ENCODE measurements at regions not wholly inside any gene's neighbourhood (a gene's known extent, or its start where the extent isn't known, plus 50 kb on each side); places are given as distances from the start of the nearest gene placed in this dataset.

GRCh38 chr7:128163473-128163872, 77.6 kb upstream of the LEP start (continued):
- no peak for TF ChIP-seq ATF6 (CRISPR knock-in tag; conservative IDR thresholded peaks at IDR 0.05)
- TF ChIP-seq ZNF816 (CRISPR knock-in tag; IDR thresholded peaks at IDR 0.05; ENCODE audit: borderline replicate concordance), result no peak
- TF ChIP-seq ZFY (CRISPR knock-in tag; IDR thresholded peaks at IDR 0.05), result no peak
- no peak for TF ChIP-seq ZNF850 (CRISPR knock-in tag; conservative IDR thresholded peaks at IDR 0.05)
- no peak for TF ChIP-seq TBX2 (CRISPR knock-in tag; IDR thresholded peaks at IDR 0.05; ENCODE audit: borderline replicate concordance)
- no peak for TF ChIP-seq ZNF274 (CRISPR knock-in tag; IDR thresholded peaks at IDR 0.05)

- ATAC-seq, result no peak
- no peak overlapping the region for H3K4me3 ChIP-seq (replicated peaks in 1 of 3; ENCODE audit: insufficient read depth in 1 of 3, low read depth in 2 of 3, low read length in 3 of 3)
- no TSS peak for BruUV-seq (replicated peaks)
- no peaks in the 10 kb centered on the region for H4K20me1 ChIP-seq (ENCODE audit: insufficient read depth, low read length)
- H3K9ac ChIP-seq (ENCODE audit: insufficient read depth, low read depth, low read length), result no peak overlapping the region
- no peak overlapping the region for H3K4me2 ChIP-seq (ENCODE audit: low read depth, low read length)
- POLR2A ChIA-PET, result no interaction called here
- no peaks in the 10 kb centered on the region for H3K36me3 ChIP-seq (replicated peaks in 1 of 2; ENCODE audit: control insufficient read depth in 1 of 2, insufficient read depth in 2 of 2, low read length in 2 of 2)
- H2AFZ ChIP-seq (ENCODE audit: low read length), result no peak overlapping the region
- no peaks in the 10 kb centered on the region for H3K4me1 ChIP-seq (ENCODE audit: insufficient read depth, low read length)
- no peaks in the 10 kb centered on the region for H3K9me3 ChIP-seq (ENCODE audit: low read length)
- CTCF ChIA-PET (ENCODE audit: low intra/inter-chr PET ratio, low total read pairs), result no interaction called here
- peaks cover 10 to 69% of the 10 kb centered on the region in 2 experiments for H3K27me3 ChIP-seq (ENCODE audit: control insufficient read depth in 1 of 2, insufficient read depth in 2 of 2, low read length in 2 of 2)
- no peak for FAIRE-seq
- no peak for DNase-seq (ENCODE audit: low spot score)
- H3K27ac ChIP-seq (ENCODE audit: extremely low read length, insufficient read depth, low read length), result no peak overlapping the region
- intact Hi-C loops (cut with micrococcal nuclease; ENCODE audit: unreplicated experiment), result no loop called here
- WGBS (ENCODE audit: low lambda C conversion rate), result 10% methylated on average over 4 of the region's 6 CpGs
- in situ Hi-C loops (cut with HindIII; ENCODE audit: extremely low pct_ligation_motif_present, low pct_unique_long_range_greater_than_20kb), result no loop called here
- H3K79me2 ChIP-seq (ENCODE audit: insufficient read depth, low read length), result no peaks in the 10 kb centered on the region
- TF ChIP-seq MED1 (CRISPR knock-in tag; IDR thresholded peaks at IDR 0.05), result no peak
- TF ChIP-seq ZNF205 (CRISPR knock-in tag; IDR thresholded peaks at IDR 0.05), result no peak
- TF ChIP-seq, protein P1, sequence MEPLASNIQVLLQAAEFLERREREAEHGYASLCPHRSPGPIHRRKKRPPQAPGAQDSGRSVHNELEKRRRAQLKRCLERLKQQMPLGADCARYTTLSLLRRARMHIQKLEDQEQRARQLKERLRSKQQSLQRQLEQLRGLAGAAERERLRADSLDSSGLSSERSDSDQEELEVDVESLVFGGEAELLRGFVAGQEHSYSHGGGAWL (CRISPR knock-in tag; IDR thresholded peaks at IDR 0.05), result no peak
- no peak for TF ChIP-seq LCORL (IDR thresholded peaks at IDR 0.05)
- no peak for TF ChIP-seq LCORL (CRISPR knock-in tag; IDR thresholded peaks at IDR 0.05)
- no peak for TF ChIP-seq ZNF770 (CRISPR knock-in tag; IDR thresholded peaks at IDR 0.05)
- TF ChIP-seq ZNF724P (CRISPR knock-in tag; IDR thresholded peaks at IDR 0.05; ENCODE audit: borderline replicate concordance), result no peak
- TF ChIP-seq, protein P2, sequence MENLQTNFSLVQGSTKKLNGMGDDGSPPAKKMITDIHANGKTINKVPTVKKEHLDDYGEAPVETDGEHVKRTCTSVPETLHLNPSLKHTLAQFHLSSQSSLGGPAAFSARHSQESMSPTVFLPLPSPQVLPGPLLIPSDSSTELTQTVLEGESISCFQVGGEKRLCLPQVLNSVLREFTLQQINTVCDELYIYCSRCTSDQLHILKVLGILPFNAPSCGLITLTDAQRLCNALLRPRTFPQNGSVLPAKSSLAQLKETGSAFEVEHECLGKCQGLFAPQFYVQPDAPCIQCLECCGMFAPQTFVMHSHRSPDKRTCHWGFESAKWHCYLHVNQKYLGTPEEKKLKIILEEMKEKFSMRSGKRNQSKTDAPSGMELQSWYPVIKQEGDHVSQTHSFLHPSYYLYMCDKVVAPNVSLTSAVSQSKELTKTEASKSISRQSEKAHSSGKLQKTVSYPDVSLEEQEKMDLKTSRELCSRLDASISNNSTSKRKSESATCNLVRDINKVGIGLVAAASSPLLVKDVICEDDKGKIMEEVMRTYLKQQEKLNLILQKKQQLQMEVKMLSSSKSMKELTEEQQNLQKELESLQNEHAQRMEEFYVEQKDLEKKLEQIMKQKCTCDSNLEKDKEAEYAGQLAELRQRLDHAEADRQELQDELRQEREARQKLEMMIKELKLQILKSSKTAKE (CRISPR knock-in tag; IDR thresholded peaks at IDR 0.05; ENCODE audit: borderline replicate concordance), result no peak
- TF ChIP-seq ATF5 (CRISPR knock-in tag; IDR thresholded peaks at IDR 0.05; ENCODE audit: low read depth), result no peak
- TF ChIP-seq ZBTB1 (CRISPR knock-in tag; IDR thresholded peaks at IDR 0.05; ENCODE audit: borderline replicate concordance), result no peak
Measured at GRCh38 chr7:128164061-128164954, 76.8 kb upstream of the LEP start.
